ENCODE measurements at regions not wholly inside any gene's neighbourhood (a gene's known extent, or its start where the extent isn't known, plus 50 kb on each side); places are given as distances from the start of the nearest gene placed in this dataset.

- no peak for DNase-seq (ENCODE audit: low spot score in 2 of 2)
- Mint-ChIP-seq H3K4me1 (no peaks in the 10 kb centered on the region), H3K27ac (no peak overlapping the region), H3K4me3 (no peak overlapping the region), H3K9me3 (peaks cover 21% of the 10 kb centered on the region), H3K36me3 (no peaks in the 10 kb centered on the region)
- ATAC-seq = no peak
Measured at GRCh38 chr9:10764481-10764880, 151.7 kb upstream of the PTPRD start.

GRCh38 chr9:10773136-10773535 lies 160.3 kb upstream of the PTPRD start:
- Mint-ChIP-seq H3K4me3 (no peak overlapping the region), H3K4me1 (no peaks in the 10 kb centered on the region), H3K27ac (no peak overlapping the region), H3K36me3 (no peaks in the 10 kb centered on the region), H3K9me3 (peaks cover 18% of the 10 kb centered on the region)
- no peak for DNase-seq (ENCODE audit: low spot score in 2 of 2)
- no peak for ATAC-seq

- Mint-ChIP-seq H3K4me1 (no peaks in the 10 kb centered on the region), H3K36me3 (no peaks in the 10 kb centered on the region), H3K9me3 (peaks cover 14% of the 10 kb centered on the region), H3K4me3 (no peak overlapping the region), H3K27ac (no peak overlapping the region)
- DNase-seq (ENCODE audit: low spot score in 2 of 2) = no peak
- ATAC-seq = no peak
Measured at GRCh38 chr9:10774051-10774450, 161.2 kb upstream of the PTPRD start.

GRCh38 chr9:10785255-10785654 lies 172.5 kb upstream of the PTPRD start:
- Mint-ChIP-seq H3K27ac (no peak overlapping the region), H3K9me3 (peaks cover 20% of the 10 kb centered on the region), H3K36me3 (no peaks in the 10 kb centered on the region), H3K4me3 (no peak overlapping the region), H3K4me1 (no peaks in the 10 kb centered on the region)
- no peak for ATAC-seq
- DNase-seq (ENCODE audit: low spot score in 2 of 2) = no peak

- no peak overlapping the region for H3K4me3 Mint-ChIP-seq
- H3K27ac Mint-ChIP-seq = no peak overlapping the region
- H3K9me3 Mint-ChIP-seq = peaks cover 23% of the 10 kb centered on the region
- no peaks in the 10 kb centered on the region for H3K4me1 Mint-ChIP-seq
- no peak for DNase-seq (ENCODE audit: low spot score in 2 of 2)
- ATAC-seq = no peak
- no peaks in the 10 kb centered on the region for H3K36me3 Mint-ChIP-seq
Measured at GRCh38 chr9:10793306-10793705, 180.5 kb upstream of the PTPRD start.

- H3K36me3 Mint-ChIP-seq = no peaks in the 10 kb centered on the region
- ATAC-seq (no peak), DNase-seq (ENCODE audit: low spot score in 2 of 2) (no peak)
- no peaks in the 10 kb centered on the region for H3K4me1 Mint-ChIP-seq
- H3K4me3 Mint-ChIP-seq = no peak overlapping the region
- peaks cover 20% of the 10 kb centered on the region for H3K9me3 Mint-ChIP-seq
- no peak overlapping the region for H3K27ac Mint-ChIP-seq
Measured at GRCh38 chr9:10804486-10804885, 191.7 kb upstream of the PTPRD start.

GRCh38 chr9:10806868-10807267 lies 194.1 kb upstream of the PTPRD start:
- Mint-ChIP-seq H3K9me3 (peaks cover 16% of the 10 kb centered on the region), H3K4me1 (no peaks in the 10 kb centered on the region), H3K27ac (no peak overlapping the region), H3K36me3 (no peaks in the 10 kb centered on the region), H3K4me3 (no peak overlapping the region)
- no peak for ATAC-seq
- no peak for DNase-seq (ENCODE audit: low spot score in 2 of 2)

- Mint-ChIP-seq H3K27ac (no peak overlapping the region), H3K4me3 (no peak overlapping the region), H3K4me1 (no peaks in the 10 kb centered on the region), H3K9me3 (peaks cover 11% of the 10 kb centered on the region), H3K36me3 (no peaks in the 10 kb centered on the region)
- ATAC-seq = no peak
- DNase-seq (ENCODE audit: low spot score in 2 of 2) = no peak
Measured at GRCh38 chr9:10818206-10818605, 205.4 kb upstream of the PTPRD start.

GRCh38 chr9:10835791-10836463 lies 223.1 kb upstream of the PTPRD start:
- Mint-ChIP-seq H3K27ac (no peak overlapping the region), H3K36me3 (no peaks in the 10 kb centered on the region), H3K4me1 (no peaks in the 10 kb centered on the region), H3K9me3 (peaks cover 19% of the 10 kb centered on the region), H3K4me3 (no peak overlapping the region)
- DNase-seq (ENCODE audit: low spot score in 2 of 2) (no peak), ATAC-seq (no peak)

- ATAC-seq (no peak), DNase-seq (ENCODE audit: low spot score in 2 of 2) (no peak)
- no peak overlapping the region for H3K4me3 Mint-ChIP-seq
- H3K36me3 Mint-ChIP-seq = no peaks in the 10 kb centered on the region
- no peak overlapping the region for H3K27ac Mint-ChIP-seq
- H3K4me1 Mint-ChIP-seq = no peaks in the 10 kb centered on the region
- peaks cover 8% of the 10 kb centered on the region for H3K9me3 Mint-ChIP-seq
Measured at GRCh38 chr9:10843151-10843550, 230.3 kb upstream of the PTPRD start.

GRCh38 chr9:10855847-10856246 lies 243.0 kb upstream of the PTPRD start:
- no peaks in the 10 kb centered on the region for H3K4me1 Mint-ChIP-seq
- no peak overlapping the region for H3K4me3 Mint-ChIP-seq

GRCh38 chr9:10858817-10859216 lies 246.0 kb upstream of the PTPRD start:
- Mint-ChIP-seq H3K4me1 (no peaks in the 10 kb centered on the region), H3K36me3 (no peaks in the 10 kb centered on the region), H3K4me3 (no peak overlapping the region), H3K9me3 (peaks cover 29% of the 10 kb centered on the region), H3K27ac (no peak overlapping the region)
- DNase-seq (ENCODE audit: low spot score in 2 of 2) (no peak), ATAC-seq (no peak)

More at GRCh38 chr9:10855847-10856246, 243.0 kb upstream of the PTPRD start:
- DNase-seq (ENCODE audit: low spot score in 2 of 2) (no peak), ATAC-seq (no peak)
- Mint-ChIP-seq H3K27ac (no peak overlapping the region), H3K9me3 (peaks cover 23% of the 10 kb centered on the region), H3K36me3 (no peaks in the 10 kb centered on the region)

GRCh38 chr9:10863476-10863875 lies 250.7 kb upstream of the PTPRD start:
- Mint-ChIP-seq H3K4me1 (no peaks in the 10 kb centered on the region), H3K27ac (no peak overlapping the region)
- no peak for ATAC-seq

GRCh38 chr9:10867194-10867593 lies 254.4 kb upstream of the PTPRD start:
- ATAC-seq = no peak
- H3K9me3 Mint-ChIP-seq = peaks cover 23% of the 10 kb centered on the region
- DNase-seq (ENCODE audit: low spot score in 2 of 2) = no peak
- H3K4me1 Mint-ChIP-seq = no peaks in the 10 kb centered on the region
- H3K4me3 Mint-ChIP-seq = no peak overlapping the region
- H3K36me3 Mint-ChIP-seq = no peaks in the 10 kb centered on the region
- H3K27ac Mint-ChIP-seq = no peak overlapping the region

More at GRCh38 chr9:10863476-10863875, 250.7 kb upstream of the PTPRD start:
- no peak for DNase-seq (ENCODE audit: low spot score in 2 of 2)
- peaks cover 22% of the 10 kb centered on the region for H3K9me3 Mint-ChIP-seq
- no peak overlapping the region for H3K4me3 Mint-ChIP-seq
- no peaks in the 10 kb centered on the region for H3K36me3 Mint-ChIP-seq

GRCh38 chr9:10869687-10870086 lies 256.9 kb upstream of the PTPRD start:
- Mint-ChIP-seq H3K4me1 (no peaks in the 10 kb centered on the region), H3K27ac (no peak overlapping the region), H3K4me3 (no peak overlapping the region)

GRCh38 chr9:10873999-10874398 lies 261.2 kb upstream of the PTPRD start:
- no peak for DNase-seq (ENCODE audit: low spot score in 2 of 2)

More at GRCh38 chr9:10869687-10870086, 256.9 kb upstream of the PTPRD start:
- DNase-seq (ENCODE audit: low spot score in 2 of 2) = no peak
- H3K36me3 Mint-ChIP-seq = no peaks in the 10 kb centered on the region
- ATAC-seq = no peak
- peaks cover 16% of the 10 kb centered on the region for H3K9me3 Mint-ChIP-seq

GRCh38 chr9:10875752-10876151 lies 262.9 kb upstream of the PTPRD start:
- no peaks in the 10 kb centered on the region for H3K4me1 Mint-ChIP-seq
- no peak overlapping the region for H3K4me3 Mint-ChIP-seq
- no peaks in the 10 kb centered on the region for H3K36me3 Mint-ChIP-seq
- peaks cover 10% of the 10 kb centered on the region for H3K9me3 Mint-ChIP-seq
- H3K27ac Mint-ChIP-seq = no peak overlapping the region
- no peak for ATAC-seq
- DNase-seq (ENCODE audit: low spot score in 2 of 2) = no peak

More at GRCh38 chr9:10873999-10874398, 261.2 kb upstream of the PTPRD start:
- H3K4me1 Mint-ChIP-seq = no peaks in the 10 kb centered on the region
- ATAC-seq = no peak
- no peak overlapping the region for H3K4me3 Mint-ChIP-seq
- H3K9me3 Mint-ChIP-seq = peaks cover 10% of the 10 kb centered on the region
- no peak overlapping the region for H3K27ac Mint-ChIP-seq
- H3K36me3 Mint-ChIP-seq = no peaks in the 10 kb centered on the region
